Neuron (in vitro differentiated cells): ENCODE measurements at regions not wholly inside any gene's neighbourhood (a gene's known extent, or its start where the extent isn't known, plus 50 kb on each side); places are given as distances from the start of the nearest gene placed in this dataset.

Source experiments
- H2AFZ ChIP-seq: one replicate; pipeline ENCODE4 v1.6.1; 2013; ENCODE audit warnings: low read depth, mild to moderate bottlenecking, inconsistent platforms, low read length, moderate library complexity
- H3K27me3 ChIP-seq: one replicate; pipeline ENCODE4 v1.6.1; 2013; ENCODE audit warnings: low read length; ENCODE audit not compliant: insufficient read depth
- H3K36me3 ChIP-seq: one replicate; pipeline ENCODE4 v1.6.1; 2013; ENCODE audit warnings: low read length; ENCODE audit not compliant: insufficient read depth
- H3K4me1 ChIP-seq: one replicate; pipeline ENCODE4 v1.6.1; 2013; ENCODE audit warnings: low read length; ENCODE audit not compliant: insufficient read depth
- H3K4me3 ChIP-seq: 2 replicates; pipeline ENCODE4 v1.5.1; 2013; ENCODE audit warnings: mild to moderate bottlenecking, low read length, moderate library complexity
- H3K9me3 ChIP-seq: one replicate; pipeline ENCODE4 v1.6.1; 2013; ENCODE audit warnings: low read length

DNA sequence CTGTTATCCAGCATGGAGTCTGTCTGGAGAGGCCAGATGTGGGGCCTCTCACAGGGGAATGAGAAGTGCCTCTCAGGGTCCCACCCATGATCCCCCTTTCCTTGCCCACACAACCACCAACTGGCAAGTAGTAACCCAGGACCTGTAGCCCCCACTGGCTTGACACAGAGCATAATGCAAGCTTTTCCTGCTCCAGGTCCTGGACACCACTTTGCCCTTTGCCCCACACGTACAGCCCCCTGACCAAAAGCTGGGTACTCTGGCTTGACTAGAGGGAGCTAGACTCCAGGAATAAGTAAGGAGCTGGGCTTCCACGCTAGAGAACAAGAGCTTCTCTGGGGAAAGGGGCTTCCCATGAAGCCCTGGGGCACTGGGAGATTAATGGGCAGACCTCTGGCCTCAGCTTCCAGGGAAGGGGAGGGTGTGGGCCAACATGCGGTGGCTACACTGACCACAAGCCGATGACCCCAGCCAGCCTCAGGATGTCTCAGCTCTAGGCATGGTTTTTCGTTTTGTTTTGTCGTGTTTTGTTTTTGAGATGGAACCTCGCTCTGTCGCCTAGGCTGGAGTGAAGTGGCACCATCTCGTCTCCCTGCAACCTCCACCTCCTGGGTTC is 109.5 kb downstream of the C9orf50 start:
- Histone ChIP-seq H3K36me3 (no peaks in the 10 kb centered on the region), H3K9me3 (peaks cover 26% of the 10 kb centered on the region), H3K4me3 (no peak overlapping the region), H2AFZ (no peak overlapping the region), H3K4me1 (no peaks in the 10 kb centered on the region), H3K27me3 (no peaks in the 10 kb centered on the region)

DNA sequence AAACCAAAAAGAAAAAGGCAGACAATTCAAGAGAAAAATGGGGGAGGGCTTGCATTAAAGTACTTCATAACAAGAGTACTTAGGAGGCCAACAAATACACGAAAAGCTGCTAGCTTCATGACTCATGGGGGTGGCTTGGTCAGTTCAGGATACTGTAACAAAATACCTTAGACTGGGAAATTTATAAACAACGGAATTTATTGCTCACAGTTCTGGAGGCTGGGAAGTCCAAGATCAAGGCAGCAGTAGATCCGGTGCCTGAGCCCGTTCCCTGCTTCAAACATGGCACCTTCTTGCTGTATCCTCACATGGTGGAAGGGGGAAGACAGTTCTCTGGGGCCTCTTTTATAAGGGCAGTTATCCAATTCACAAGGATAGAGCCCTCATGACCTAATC is 111.4 kb downstream of the C9orf50 start:
- Histone ChIP-seq H3K4me1 (no peaks in the 10 kb centered on the region), H3K36me3 (no peaks in the 10 kb centered on the region), H3K4me3 (no peak overlapping the region), H3K27me3 (no peaks in the 10 kb centered on the region), H3K9me3 (peaks cover 16% of the 10 kb centered on the region), H2AFZ (no peak overlapping the region)

GRCh38 chr9:129507805-129508204 is 113.1 kb downstream of the C9orf50 start:
- no peak overlapping the region for H2AFZ ChIP-seq
- H3K27me3 ChIP-seq, result no peaks in the 10 kb centered on the region
- H3K36me3 ChIP-seq, result no peaks in the 10 kb centered on the region
- H3K4me3 ChIP-seq, result no peak overlapping the region
- H3K9me3 ChIP-seq, result peaks cover 6% of the 10 kb centered on the region
- H3K4me1 ChIP-seq, result no peaks in the 10 kb centered on the region

GRCh38 chr9:129506892-129507291 is 114.0 kb downstream of the C9orf50 start:
- H3K4me3 ChIP-seq, result no peak overlapping the region
- H3K9me3 ChIP-seq, result peaks cover 6% of the 10 kb centered on the region
- H3K27me3 ChIP-seq, result no peaks in the 10 kb centered on the region
- no peak overlapping the region for H2AFZ ChIP-seq
- no peaks in the 10 kb centered on the region for H3K36me3 ChIP-seq
- no peaks in the 10 kb centered on the region for H3K4me1 ChIP-seq

GRCh38 chr9:129506041-129506440 is 114.9 kb downstream of the C9orf50 start:
- Histone ChIP-seq H3K4me1 (peaks cover 2% of the 10 kb centered on the region), H3K9me3 (peaks cover 4% of the 10 kb centered on the region), H3K4me3 (no peak overlapping the region), H3K36me3 (no peaks in the 10 kb centered on the region), H2AFZ (no peak overlapping the region), H3K27me3 (no peaks in the 10 kb centered on the region)

DNA sequence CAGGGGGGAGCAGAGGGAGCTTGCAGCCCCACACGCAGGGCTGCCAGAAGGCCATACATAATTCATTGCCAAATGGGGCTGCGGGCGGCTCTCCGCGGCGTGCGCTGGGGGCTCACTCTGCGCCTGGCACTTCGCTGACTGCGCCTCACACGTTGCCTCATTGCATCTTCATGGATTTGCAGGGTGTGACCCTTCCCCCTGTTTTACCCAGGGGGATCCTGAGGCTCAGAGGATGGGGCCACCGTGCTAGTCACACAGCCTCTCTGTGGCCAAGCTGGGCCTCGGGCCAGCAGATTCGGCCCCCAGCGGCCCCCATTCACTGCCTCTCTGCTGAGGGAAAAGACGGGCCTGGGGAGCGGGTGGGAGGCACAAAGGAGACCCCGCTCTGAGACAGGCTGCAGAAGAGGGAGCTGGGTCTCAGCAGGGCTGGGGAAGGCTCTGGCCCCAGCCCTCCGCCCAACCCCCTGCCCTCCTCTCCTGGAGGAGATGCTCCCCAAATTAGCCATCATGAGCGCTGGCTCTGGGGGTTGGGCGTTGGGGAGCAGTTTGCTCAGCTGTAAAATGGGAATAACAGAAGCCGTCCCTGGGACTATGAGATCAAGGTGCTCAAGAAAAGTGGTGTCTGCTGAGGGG is 115.5 kb downstream of the C9orf50 start:
- Histone ChIP-seq H3K27me3 (no peaks in the 10 kb centered on the region), H3K36me3 (no peaks in the 10 kb centered on the region), H3K4me3 (no peak overlapping the region), H3K4me1 (peaks cover 9% of the 10 kb centered on the region), H2AFZ (no peak overlapping the region), H3K9me3 (peaks cover 1% of the 10 kb centered on the region)

GRCh38 chr9:129504404-129504803 is 116.5 kb downstream of the C9orf50 start:
- Histone ChIP-seq H3K4me3 (no peak overlapping the region), H3K4me1 (peaks cover 19% of the 10 kb centered on the region), H3K36me3 (no peaks in the 10 kb centered on the region), H3K9me3 (no peaks in the 10 kb centered on the region), H2AFZ (no peak overlapping the region), H3K27me3 (no peaks in the 10 kb centered on the region)

- Histone ChIP-seq H3K9me3 (no peaks in the 10 kb centered on the region), H3K4me3 (no peak overlapping the region), H3K36me3 (no peaks in the 10 kb centered on the region), H3K27me3 (no peaks in the 10 kb centered on the region), H3K4me1 (peaks cover 42% of the 10 kb centered on the region), H2AFZ (no peak overlapping the region)
These were observed 119.1 kb downstream of the C9orf50 start for GRCh38 chr9:129501771-129502319.

- no peak overlapping the region for H2AFZ ChIP-seq
- H3K9me3 ChIP-seq, result no peaks in the 10 kb centered on the region
- H3K36me3 ChIP-seq, result no peaks in the 10 kb centered on the region
- H3K4me1 ChIP-seq, result peaks cover 47% of the 10 kb centered on the region
- no peak overlapping the region for H3K4me3 ChIP-seq
- H3K27me3 ChIP-seq, result no peaks in the 10 kb centered on the region
These were observed 119.8 kb downstream of the C9orf50 start for GRCh38 chr9:129500863-129501770.

GRCh38 chr9:129500161-129500862 is 120.6 kb downstream of the C9orf50 start:
- H3K27me3 ChIP-seq, result no peaks in the 10 kb centered on the region
- peaks cover 53% of the 10 kb centered on the region for H3K4me1 ChIP-seq
- H3K4me3 ChIP-seq, result no peak overlapping the region
- H3K9me3 ChIP-seq, result no peaks in the 10 kb centered on the region
- no peak overlapping the region for H2AFZ ChIP-seq
- H3K36me3 ChIP-seq, result no peaks in the 10 kb centered on the region

DNA sequence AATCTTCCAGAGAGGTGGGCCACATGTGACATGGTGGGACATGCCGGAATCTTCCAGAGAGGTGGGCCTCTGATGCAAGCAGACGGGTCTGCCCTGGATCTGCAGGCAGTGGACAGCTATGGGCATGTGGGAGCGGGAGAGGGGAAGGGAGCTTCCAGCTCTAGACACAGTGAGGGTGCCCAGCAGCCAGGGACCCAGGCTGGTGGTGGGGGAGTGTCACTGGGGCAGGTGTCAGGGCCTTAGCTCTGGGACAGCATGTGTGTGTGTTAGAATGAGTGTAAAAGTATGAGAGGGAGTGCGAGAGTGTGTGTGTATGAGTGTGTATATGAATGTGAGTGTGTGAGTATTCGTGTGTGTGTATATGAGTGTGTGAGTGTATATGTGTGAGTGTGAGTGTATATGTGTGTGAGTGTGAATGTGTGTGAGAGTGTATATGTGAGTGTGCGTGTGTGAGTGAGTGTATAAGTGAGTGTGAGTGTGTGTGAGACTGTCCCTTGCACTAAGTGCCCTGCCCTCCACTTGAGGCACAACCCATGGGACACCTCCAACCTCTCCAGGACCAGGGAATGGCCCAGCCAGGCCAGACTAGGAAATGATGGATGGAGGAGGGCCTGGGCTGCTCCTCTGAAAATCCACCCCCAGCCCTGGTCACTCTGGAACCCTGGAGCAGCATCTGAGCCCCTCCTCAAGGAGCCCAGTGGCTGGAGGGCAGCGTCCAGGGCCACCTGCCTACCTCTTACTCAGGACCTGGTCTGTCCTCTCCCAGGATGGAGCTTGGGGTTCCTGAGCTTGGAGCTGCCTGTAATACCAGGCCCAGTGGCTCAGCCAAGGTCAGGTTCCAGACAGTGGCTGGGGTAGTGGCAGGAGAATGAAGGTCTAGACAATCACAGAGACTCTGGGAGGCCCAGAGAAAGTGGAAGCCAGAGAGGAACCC is 122.2 kb downstream of the C9orf50 start:
- no peak overlapping the region for H3K4me3 ChIP-seq
- no peak overlapping the region for H2AFZ ChIP-seq
- no peaks in the 10 kb centered on the region for H3K9me3 ChIP-seq
- peaks cover 63% of the 10 kb centered on the region for H3K4me1 ChIP-seq
- no peaks in the 10 kb centered on the region for H3K36me3 ChIP-seq
- no peaks in the 10 kb centered on the region for H3K27me3 ChIP-seq
